VCaP (cell line): ENCODE measurements at regions not wholly inside any gene's neighbourhood (a gene's known extent, or its start where the extent isn't known, plus 50 kb on each side); places are given as distances from the start of the nearest gene placed in this dataset.
A peak's percentile ranks its signal among the peaks of the same experiment; 100 is the strongest.

Source experiments
- H3K27ac ChIP-seq: fragments of 450-650 bp; 2 replicates; pipeline ENCODE4 v1.5.1; 2017
- CTCF ChIP-seq: fragments of 450-650 bp; conservative IDR thresholded peaks from 2 replicates; pipeline ENCODE4 v1.5.1; 2017; ENCODE audit warnings: mild to moderate bottlenecking, moderate library complexity

- no peak overlapping the region for H3K27ac ChIP-seq
- no peak for TF ChIP-seq CTCF
These were observed 512.8 kb downstream of the INSC start for GRCh38 chr11:15627560-15627959.

- TF ChIP-seq CTCF: peak; percentile 55
- no peak overlapping the region for H3K27ac ChIP-seq
These were observed 515.1 kb downstream of the INSC start for GRCh38 chr11:15629690-15630321.

GRCh38 chr11:15630896-15631295 is 516.2 kb downstream of the INSC start:
- H3K27ac ChIP-seq: no peak overlapping the region
- no peak for TF ChIP-seq CTCF

- no peak for TF ChIP-seq CTCF
- H3K27ac ChIP-seq: no peak overlapping the region
These were observed 520.8 kb downstream of the INSC start for GRCh38 chr11:15635521-15635920.

GRCh38 chr11:15636521-15637089 is 521.9 kb downstream of the INSC start:
- no peak for TF ChIP-seq CTCF
- no peak overlapping the region for H3K27ac ChIP-seq

- no peak for TF ChIP-seq CTCF
- H3K27ac ChIP-seq: no peak overlapping the region
These were observed 523.7 kb downstream of the INSC start for GRCh38 chr11:15638386-15638787.

GRCh38 chr11:15640318-15640717 is 525.6 kb downstream of the INSC start:
- no peak for TF ChIP-seq CTCF
- H3K27ac ChIP-seq: no peak overlapping the region
